NCI-H128 (cell line): ENCODE measurements at regions not wholly inside any gene's neighbourhood (a gene's known extent, or its start where the extent isn't known, plus 50 kb on each side); places are given as distances from the start of the nearest gene placed in this dataset.
"Not testable (repeated sequence)": the region's sequence is repeated elsewhere in the genome, so short reads cannot be mapped to it uniquely, and the experiment has no call there.

Experiments used
- DNase-seq: peaks from one replicate; lab custom pipeline; 2025; ENCODE audit not compliant: unreplicated experiment; lab: John Stamatoyannopoulos, UW

- no peak for DNase-seq
Observed at GRCh38 chr17:65312718-65313377, 175.7 kb downstream of the RGS9 start.

DNA sequence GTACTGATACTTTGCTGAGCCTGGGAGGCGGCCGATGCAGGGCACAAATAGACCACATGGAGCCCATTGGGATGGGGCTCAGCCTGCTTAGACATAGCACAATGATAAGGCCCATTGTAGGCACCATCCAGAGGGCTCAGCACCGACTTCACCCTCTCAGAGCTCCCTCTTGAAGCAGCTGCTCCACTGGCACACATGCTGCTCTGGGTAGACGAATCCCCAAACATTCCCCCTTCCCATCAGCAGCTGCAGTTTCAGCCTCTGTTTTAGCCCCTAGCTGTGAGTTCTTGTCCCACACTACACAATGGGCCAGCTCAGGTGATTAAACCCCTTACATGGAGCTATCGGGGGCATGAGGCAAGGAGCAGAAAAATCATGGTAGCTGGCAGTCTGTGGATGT lies 174.1 kb downstream of the RGS9 start:
- no peak for DNase-seq

DNA sequence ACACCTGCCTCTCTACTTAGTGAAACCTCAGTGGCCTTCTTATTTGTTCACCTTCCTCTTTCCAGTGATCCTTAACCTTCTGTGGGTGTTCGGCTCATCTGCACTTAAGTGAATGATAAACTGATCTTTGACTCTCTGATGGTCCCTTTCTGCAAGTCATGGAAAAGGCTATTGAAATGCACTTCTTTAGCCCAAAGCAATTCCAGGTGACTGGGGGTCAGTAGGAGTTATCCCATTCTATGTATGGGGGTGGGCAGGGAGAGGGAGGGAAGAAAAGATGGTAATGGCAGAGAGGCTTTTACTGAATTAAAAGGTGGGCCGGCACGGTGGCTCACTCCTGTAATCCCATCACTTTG lies 170.8 kb downstream of the RGS9 start:
- no peak for DNase-seq

GRCh38 chr17:65307081-65307960 lies 170.2 kb downstream of the RGS9 start:
- no peak for DNase-seq

GRCh38 chr17:65305778-65306177 lies 168.6 kb downstream of the RGS9 start:
- no peak for DNase-seq

- DNase-seq, result no peak
Observed at GRCh38 chr17:65305116-65305515, 167.9 kb downstream of the RGS9 start.

DNA sequence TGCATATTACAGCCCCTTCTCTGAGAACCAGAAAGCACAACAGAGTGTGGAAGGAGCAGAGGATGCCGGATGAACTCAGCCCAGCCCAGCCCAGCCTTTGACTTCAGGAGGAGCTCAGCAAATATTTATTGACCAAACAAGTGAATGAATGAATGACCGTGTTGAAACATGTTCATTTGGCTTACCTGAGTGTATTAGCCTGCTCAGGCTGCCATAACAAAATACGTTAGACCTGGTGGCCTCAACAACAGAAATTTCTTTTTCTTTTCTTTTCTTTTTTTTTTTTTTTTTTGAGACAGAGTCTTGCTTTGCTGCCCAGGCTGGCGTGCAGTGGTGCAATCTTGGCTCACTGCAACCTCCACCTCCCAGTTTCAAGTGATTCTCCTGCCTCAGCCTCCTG lies 164.7 kb downstream of the RGS9 start:
- DNase-seq, result not testable (repeated sequence)

DNA sequence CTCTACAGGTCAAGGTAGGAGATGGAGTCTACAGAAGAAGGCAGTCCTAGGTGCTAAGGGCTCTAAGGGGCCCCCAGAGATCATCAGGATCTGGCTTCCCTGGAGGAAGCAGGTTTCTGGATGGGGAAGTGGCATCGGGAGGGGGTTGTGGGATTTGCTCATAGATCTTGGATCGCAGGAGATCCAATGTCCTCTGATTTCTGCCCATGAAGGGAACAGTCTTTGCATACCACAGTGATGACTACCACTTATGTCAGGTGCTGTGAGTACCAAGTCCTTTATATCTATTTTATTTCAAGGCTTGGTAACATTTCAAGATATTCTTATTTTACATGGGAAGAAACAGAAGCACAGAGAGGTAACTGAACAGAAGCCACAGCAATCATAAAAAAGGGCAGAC lies 164.0 kb downstream of the RGS9 start:
- DNase-seq, result no peak

GRCh38 chr17:65297916-65298315 lies 160.7 kb downstream of the RGS9 start:
- DNase-seq, result no peak

GRCh38 chr17:65297384-65297783 lies 160.2 kb downstream of the RGS9 start:
- DNase-seq, result no peak

DNA sequence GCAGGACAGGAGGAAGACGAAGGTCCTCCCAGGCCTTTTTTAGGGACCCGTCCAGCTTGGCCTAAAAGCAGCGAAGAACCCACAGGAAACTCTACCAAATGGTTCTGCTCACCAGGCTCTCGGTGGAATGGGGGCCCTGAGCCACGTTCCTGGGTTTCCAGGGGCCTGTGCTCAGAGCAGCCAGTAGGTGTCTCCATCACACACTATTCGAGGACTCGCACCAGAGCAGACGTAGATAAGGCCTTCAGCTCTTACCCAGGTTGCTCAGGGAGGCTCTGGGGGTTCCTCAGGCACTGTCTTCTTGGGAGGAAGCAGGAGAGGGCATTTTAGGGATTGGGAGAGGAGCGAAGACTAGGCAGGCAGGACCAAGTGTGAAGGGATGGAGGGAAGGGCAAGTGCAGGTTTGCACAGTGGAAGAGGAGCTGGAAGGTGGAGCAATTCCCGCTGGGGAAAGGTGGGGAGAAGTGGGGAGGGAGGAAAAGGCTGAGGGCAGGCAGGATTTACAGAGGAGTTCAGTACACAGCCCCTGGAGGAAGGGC lies 157.1 kb downstream of the RGS9 start:
- DNase-seq, result peak; percentile 6

DNA sequence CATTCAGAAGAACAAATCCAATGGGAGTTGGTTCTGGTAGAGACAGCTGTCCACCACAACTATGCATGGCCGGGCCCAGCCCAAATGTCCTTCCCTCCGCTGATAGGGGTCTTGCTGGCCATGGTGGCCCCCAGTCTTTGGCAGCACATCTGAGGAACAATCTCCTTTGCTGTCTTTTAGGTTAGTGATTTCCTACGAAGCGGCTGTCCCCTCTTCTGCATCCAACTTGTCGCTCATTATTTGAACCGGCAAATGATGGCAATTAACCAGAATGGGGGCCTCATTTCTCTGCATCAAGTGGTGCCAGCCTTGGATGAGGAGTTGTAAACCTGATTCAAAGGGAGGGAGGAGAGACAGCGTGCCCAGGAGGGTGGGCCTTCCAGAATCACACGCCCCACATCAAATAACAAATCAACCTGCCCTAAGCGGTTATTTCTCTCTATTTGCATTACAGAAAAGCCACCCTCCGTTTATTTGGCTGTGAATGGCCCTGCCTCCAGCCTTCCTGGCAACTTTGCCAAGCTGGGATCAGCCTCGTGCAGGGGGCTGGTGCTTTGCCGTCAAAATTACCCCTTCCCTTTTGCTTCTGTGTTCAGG lies 156.5 kb downstream of the RGS9 start:
- DNase-seq, result no peak

DNA sequence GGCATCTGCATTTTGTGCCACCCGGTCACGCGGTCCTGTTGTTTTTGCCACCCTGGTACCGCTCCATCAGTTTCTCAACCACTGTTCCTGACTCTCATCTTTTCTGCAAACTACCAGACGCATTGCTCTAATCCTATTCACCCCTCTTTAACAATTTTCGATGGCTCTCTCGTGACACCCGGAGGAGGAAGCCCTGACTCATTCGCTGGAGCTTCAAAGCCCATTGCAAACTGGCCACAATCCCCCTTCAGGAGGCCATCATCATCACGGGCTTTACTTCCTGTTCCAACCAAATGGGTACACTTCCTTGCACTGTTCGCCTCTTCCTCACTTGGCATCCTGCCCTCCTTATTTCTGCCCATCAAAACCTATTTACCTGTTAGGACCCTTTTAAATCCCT lies 155.3 kb downstream of the RGS9 start:
- no peak for DNase-seq

GRCh38 chr17:65291301-65291700 lies 154.1 kb downstream of the RGS9 start:
- not testable (repeated sequence) for DNase-seq

DNA sequence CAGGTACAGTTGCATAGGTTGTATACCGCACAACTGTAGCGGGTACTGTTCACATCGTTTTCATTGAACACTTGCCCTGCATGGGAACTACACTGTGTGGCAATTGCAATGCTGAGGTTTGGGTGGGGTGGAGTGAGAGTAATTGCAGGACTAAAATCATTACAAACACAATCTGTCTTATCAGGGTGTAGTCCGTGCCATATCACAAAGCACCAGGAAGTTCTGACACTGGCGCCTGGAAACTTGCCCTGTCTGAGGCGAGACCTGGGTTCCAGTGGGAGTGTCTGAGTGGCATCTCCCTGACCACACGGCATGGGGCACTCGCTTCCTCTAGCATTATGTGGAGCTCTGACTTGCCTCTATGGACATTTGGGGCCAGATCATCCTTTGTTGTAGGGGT lies 153.4 kb downstream of the RGS9 start:
- DNase-seq, result no peak

DNA sequence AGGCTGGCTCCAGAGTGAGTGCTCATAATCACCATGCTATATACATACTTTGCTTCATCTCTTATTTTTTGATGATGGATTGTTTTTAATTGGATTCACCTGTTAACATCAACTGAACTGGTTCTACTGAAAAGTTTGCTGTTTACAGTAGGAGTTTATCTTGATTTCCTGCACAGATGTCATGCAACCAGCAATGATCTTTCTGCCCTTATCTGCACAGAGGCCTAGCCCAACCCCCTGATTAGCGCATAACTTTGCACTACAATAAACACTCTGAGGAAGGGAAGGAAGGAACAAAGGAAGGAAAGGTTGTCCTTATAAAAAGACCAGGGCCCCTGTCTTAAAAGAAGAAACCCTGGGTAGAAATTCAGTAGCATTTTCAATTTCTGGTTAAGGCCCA lies 152.9 kb downstream of the RGS9 start:
- DNase-seq, result no peak

DNA sequence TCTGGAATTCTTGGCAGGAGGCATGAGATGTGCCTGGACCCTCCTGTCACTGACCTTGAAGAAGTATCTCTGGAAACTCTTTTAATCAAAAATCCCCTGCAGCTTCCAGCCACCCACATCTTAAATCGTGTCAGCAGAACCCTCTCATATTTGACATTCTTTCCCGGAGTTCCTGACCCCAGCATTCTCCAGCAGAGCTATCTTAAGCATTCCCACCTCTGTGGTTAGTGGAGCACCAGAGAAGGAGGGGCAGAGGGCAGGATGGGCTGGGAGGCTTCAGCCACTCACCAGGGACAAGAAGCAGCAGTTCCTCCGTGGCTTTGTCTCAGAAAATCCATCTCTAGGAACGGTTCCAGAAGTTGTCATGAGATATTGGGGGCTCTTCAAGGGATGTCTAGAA lies 149.9 kb downstream of the RGS9 start:
- no peak for DNase-seq

DNA sequence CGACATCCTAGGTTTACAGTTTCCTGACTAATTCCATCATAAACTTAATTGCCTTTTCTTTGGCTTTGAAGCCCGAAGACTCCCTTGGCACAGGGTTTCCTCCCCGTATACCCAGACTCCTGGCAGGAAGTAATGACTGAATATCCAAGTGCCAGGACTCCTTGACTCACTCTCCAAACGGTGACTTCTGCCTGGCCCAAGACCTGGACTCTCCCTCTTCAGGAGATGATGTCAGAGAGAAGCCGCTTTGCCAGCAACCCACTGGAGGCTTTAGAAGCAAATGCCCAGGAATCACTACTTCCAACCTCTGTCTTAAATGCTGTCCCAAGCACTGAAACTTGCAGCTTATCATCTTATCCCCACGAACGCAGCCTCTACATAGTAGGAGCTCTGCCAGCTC lies 146.5 kb downstream of the RGS9 start:
- DNase-seq, result no peak

GRCh38 chr17:65279456-65279855 lies 142.3 kb downstream of the RGS9 start:
- DNase-seq, result no peak

- no peak for DNase-seq
Observed at GRCh38 chr17:65278820-65279184, 141.6 kb downstream of the RGS9 start.

GRCh38 chr17:65278050-65278819 lies 141.1 kb downstream of the RGS9 start:
- no peak for DNase-seq
